ENCODE measurements at regions not wholly inside any gene's neighbourhood (a gene's known extent, or its start where the extent isn't known, plus 50 kb on each side); places are given as distances from the start of the nearest gene placed in this dataset.

GRCh38 chr9:99593610-99594009 lies 228.1 kb upstream of the NR4A3 start:
- Histone ChIP-seq H3K27ac (replicated peaks; ENCODE audit: low read length) (no peak overlapping the region), H3K18ac (ENCODE audit: low read length) (no peak overlapping the region)

GRCh38 chr9:99594056-99594780 lies 227.5 kb upstream of the NR4A3 start:
- Histone ChIP-seq H2BK5ac (ENCODE audit: low read length) (no peak overlapping the region), H3K36me3 (replicated peaks in 1 of 2; ENCODE audit: control insufficient read depth in 2 of 2, insufficient read depth in 2 of 2, low read length in 2 of 2) (no peaks in the 10 kb centered on the region), H2BK12ac (ENCODE audit: low read length) (no peak overlapping the region), H4K91ac (ENCODE audit: low read depth, low read length, poor library complexity) (no peak overlapping the region), H2AK5ac (ENCODE audit: low read depth, low read length) (no peak overlapping the region), H3K4ac (ENCODE audit: low read length) (no peak overlapping the region), H3K23ac (ENCODE audit: low read depth, low read length, poor library complexity) (no peak overlapping the region), H3K27ac (replicated peaks; ENCODE audit: low read length) (no peak overlapping the region), H3K9ac (ENCODE audit: low read depth, low read length, poor library complexity) (no peak overlapping the region), H2BK15ac (ENCODE audit: low read length) (no peak overlapping the region), H3K4me3 (ENCODE audit: low read length in 2 of 2) (no peak overlapping the region), H3K27me3 (ENCODE audit: control insufficient read depth in 3 of 3, insufficient read depth in 3 of 3, low read depth in 1 of 3, low read length in 3 of 3) (no peaks in the 10 kb centered on the region), H3K14ac (ENCODE audit: low read length) (no peak overlapping the region), H4K8ac (ENCODE audit: low read depth, low read length) (no peak overlapping the region), H3K79me1 (ENCODE audit: low read depth, low read length) (no peaks in the 10 kb centered on the region), H3K4me1 (ENCODE audit: control insufficient read depth in 2 of 2, insufficient read depth in 1 of 2, low read depth in 1 of 2, low read length in 2 of 2) (no peaks in the 10 kb centered on the region), H2AFZ (ENCODE audit: low read length) (no peak overlapping the region), H3K9me3 (replicated peaks in 1 of 2; ENCODE audit: control insufficient read depth in 2 of 2, insufficient read depth in 1 of 2, low read depth in 1 of 2, low read length in 2 of 2) (no peaks in the 10 kb centered on the region), H3K4me2 (ENCODE audit: insufficient read depth, low read length, poor library complexity, severe bottlenecking) (no peak overlapping the region), H3K18ac (ENCODE audit: low read length) (no peak overlapping the region), H2BK120ac (ENCODE audit: low read depth, low read length) (no peak overlapping the region)
- WGBS, 2 donors (ENCODE audit: extremely low coverage in 2 of 2, insufficient read length in 2 of 2, insufficient replicate concordance in 1 of 2): no CpG with 5 or more reads among the region's 4 CpGs
- no peak for DNase-seq (ENCODE audit: low spot score)

More at GRCh38 chr9:99593610-99594009, 228.1 kb upstream of the NR4A3 start:
- Histone ChIP-seq H3K23ac (ENCODE audit: low read depth, low read length, poor library complexity) (no peak overlapping the region), H3K36me3 (replicated peaks in 1 of 2; ENCODE audit: control insufficient read depth in 2 of 2, insufficient read depth in 2 of 2, low read length in 2 of 2) (no peaks in the 10 kb centered on the region), H2BK12ac (ENCODE audit: low read length) (no peak overlapping the region), H3K9me3 (replicated peaks in 1 of 2; ENCODE audit: control insufficient read depth in 2 of 2, insufficient read depth in 1 of 2, low read depth in 1 of 2, low read length in 2 of 2) (no peaks in the 10 kb centered on the region), H2AFZ (ENCODE audit: low read length) (no peak overlapping the region), H3K4me3 (ENCODE audit: low read length in 2 of 2) (no peak overlapping the region), H3K79me1 (ENCODE audit: low read depth, low read length) (no peaks in the 10 kb centered on the region), H3K14ac (ENCODE audit: low read length) (no peak overlapping the region), H3K4ac (ENCODE audit: low read length) (no peak overlapping the region), H2BK5ac (ENCODE audit: low read length) (no peak overlapping the region), H2BK120ac (ENCODE audit: low read depth, low read length) (no peak overlapping the region), H2BK15ac (ENCODE audit: low read length) (no peak overlapping the region), H2AK5ac (ENCODE audit: low read depth, low read length) (no peak overlapping the region), H3K4me2 (ENCODE audit: insufficient read depth, low read length, poor library complexity, severe bottlenecking) (no peak overlapping the region), H3K9ac (ENCODE audit: low read depth, low read length, poor library complexity) (no peak overlapping the region), H3K27me3 (ENCODE audit: control insufficient read depth in 3 of 3, insufficient read depth in 3 of 3, low read depth in 1 of 3, low read length in 3 of 3) (no peaks in the 10 kb centered on the region), H4K8ac (ENCODE audit: low read depth, low read length) (no peak overlapping the region), H4K91ac (ENCODE audit: low read depth, low read length, poor library complexity) (no peak overlapping the region), H3K4me1 (ENCODE audit: control insufficient read depth in 2 of 2, insufficient read depth in 1 of 2, low read depth in 1 of 2, low read length in 2 of 2) (no peaks in the 10 kb centered on the region)
- DNase-seq (ENCODE audit: low spot score): no peak
- WGBS, 2 donors (ENCODE audit: extremely low coverage in 2 of 2, insufficient read length in 2 of 2, insufficient replicate concordance in 1 of 2): no CpG with 5 or more reads among the region's 2 CpGs

- no peak overlapping the region for H3K23ac ChIP-seq (ENCODE audit: low read depth, low read length, poor library complexity)
- WGBS, 2 donors (ENCODE audit: extremely low coverage in 2 of 2, insufficient read length in 2 of 2, insufficient replicate concordance in 1 of 2): no CpG with 5 or more reads among the region's 5 CpGs
These were observed 225.9 kb upstream of the NR4A3 start for GRCh38 chr9:99595796-99596195.

GRCh38 chr9:99601571-99602111 lies 220.0 kb upstream of the NR4A3 start:
- H2AK5ac ChIP-seq (ENCODE audit: low read depth, low read length): no peak overlapping the region
- H3K4me1 ChIP-seq (ENCODE audit: control insufficient read depth in 2 of 2, insufficient read depth in 1 of 2, low read depth in 1 of 2, low read length in 2 of 2): peaks cover 0 to 3% of the 10 kb centered on the region in 2 donors
- no peak overlapping the region for H3K9ac ChIP-seq (ENCODE audit: low read depth, low read length, poor library complexity)
- H3K79me1 ChIP-seq (ENCODE audit: low read depth, low read length): no peaks in the 10 kb centered on the region
- no peak overlapping the region for H2BK15ac ChIP-seq (ENCODE audit: low read length)
- H3K36me3 ChIP-seq (replicated peaks in 1 of 2; ENCODE audit: control insufficient read depth in 2 of 2, insufficient read depth in 2 of 2, low read length in 2 of 2): no peaks in the 10 kb centered on the region
- H3K4me3 ChIP-seq (ENCODE audit: low read length in 2 of 2): no peak overlapping the region
- H3K27ac ChIP-seq (replicated peaks; ENCODE audit: low read length): no peak overlapping the region
- H3K18ac ChIP-seq (ENCODE audit: low read length): no peak overlapping the region
- H4K91ac ChIP-seq (ENCODE audit: low read depth, low read length, poor library complexity): no peak overlapping the region
- H4K8ac ChIP-seq (ENCODE audit: low read depth, low read length): no peak overlapping the region
- DNase-seq (ENCODE audit: low spot score): no peak
- no peaks in the 10 kb centered on the region for H3K9me3 ChIP-seq (replicated peaks in 1 of 2; ENCODE audit: control insufficient read depth in 2 of 2, insufficient read depth in 1 of 2, low read depth in 1 of 2, low read length in 2 of 2)
- H3K27me3 ChIP-seq (ENCODE audit: control insufficient read depth in 3 of 3, insufficient read depth in 3 of 3, low read depth in 1 of 3, low read length in 3 of 3): no peaks in the 10 kb centered on the region
- no peak overlapping the region for H3K4ac ChIP-seq (ENCODE audit: low read length)
- H2BK5ac ChIP-seq (ENCODE audit: low read length): no peak overlapping the region
- H2AFZ ChIP-seq (ENCODE audit: low read length): no peak overlapping the region
- no peak overlapping the region for H2BK12ac ChIP-seq (ENCODE audit: low read length)
- H3K4me2 ChIP-seq (ENCODE audit: insufficient read depth, low read length, poor library complexity, severe bottlenecking): no peak overlapping the region
- no peak overlapping the region for H2BK120ac ChIP-seq (ENCODE audit: low read depth, low read length)
- WGBS, 2 donors (ENCODE audit: extremely low coverage in 2 of 2, insufficient read length in 2 of 2, insufficient replicate concordance in 1 of 2): no CpG with 5 or more reads among the region's 6 CpGs
- H3K23ac ChIP-seq (ENCODE audit: low read depth, low read length, poor library complexity): no peak overlapping the region
- no peak overlapping the region for H3K14ac ChIP-seq (ENCODE audit: low read length)

More at GRCh38 chr9:99595796-99596195, 225.9 kb upstream of the NR4A3 start:
- Histone ChIP-seq H3K79me1 (ENCODE audit: low read depth, low read length) (no peaks in the 10 kb centered on the region), H3K4me1 (ENCODE audit: control insufficient read depth in 2 of 2, insufficient read depth in 1 of 2, low read depth in 1 of 2, low read length in 2 of 2) (no peaks in the 10 kb centered on the region), H3K4me2 (ENCODE audit: insufficient read depth, low read length, poor library complexity, severe bottlenecking) (no peak overlapping the region), H3K36me3 (replicated peaks in 1 of 2; ENCODE audit: control insufficient read depth in 2 of 2, insufficient read depth in 2 of 2, low read length in 2 of 2) (no peaks in the 10 kb centered on the region), H3K27ac (replicated peaks; ENCODE audit: low read length) (no peak overlapping the region), H2BK12ac (ENCODE audit: low read length) (no peak overlapping the region), H3K4ac (ENCODE audit: low read length) (no peak overlapping the region), H2AK5ac (ENCODE audit: low read depth, low read length) (no peak overlapping the region), H3K27me3 (ENCODE audit: control insufficient read depth in 3 of 3, insufficient read depth in 3 of 3, low read depth in 1 of 3, low read length in 3 of 3) (no peaks in the 10 kb centered on the region), H4K8ac (ENCODE audit: low read depth, low read length) (no peak overlapping the region), H4K91ac (ENCODE audit: low read depth, low read length, poor library complexity) (no peak overlapping the region), H2AFZ (ENCODE audit: low read length) (no peak overlapping the region), H3K4me3 (ENCODE audit: low read length in 2 of 2) (no peak overlapping the region), H3K14ac (ENCODE audit: low read length) (no peak overlapping the region), H2BK15ac (ENCODE audit: low read length) (no peak overlapping the region), H3K18ac (ENCODE audit: low read length) (no peak overlapping the region), H3K9ac (ENCODE audit: low read depth, low read length, poor library complexity) (no peak overlapping the region), H2BK5ac (ENCODE audit: low read length) (no peak overlapping the region), H3K9me3 (replicated peaks in 1 of 2; ENCODE audit: control insufficient read depth in 2 of 2, insufficient read depth in 1 of 2, low read depth in 1 of 2, low read length in 2 of 2) (no peaks in the 10 kb centered on the region), H2BK120ac (ENCODE audit: low read depth, low read length) (no peak overlapping the region)
- no peak for DNase-seq (ENCODE audit: low spot score)

All from neuronal stem cell (in vitro differentiated cells).